ENCODE measurements at regions not wholly inside any gene's neighbourhood (a gene's known extent, or its start where the extent isn't known, plus 50 kb on each side); places are given as distances from the start of the nearest gene placed in this dataset.

- TF ChIP-seq CTCF (conservative IDR thresholded peaks at IDR 0.05; ENCODE audit: low read length) (no peak), EZH2phosphoT487 (IDR thresholded peaks at IDR 0.05; ENCODE audit: borderline replicate concordance) (no peak)
Measured at GRCh38 chr4:60780874-60781273, 419.3 kb upstream of the ADGRL3 start.
